ENCODE measurements at regions not wholly inside any gene's neighbourhood (a gene's known extent, or its start where the extent isn't known, plus 50 kb on each side); places are given as distances from the start of the nearest gene placed in this dataset.

GRCh38 chr9:29865764-29866313 lies 2292.6 kb upstream of the C9orf72 start:
- TF ChIP-seq, protein P1, sequence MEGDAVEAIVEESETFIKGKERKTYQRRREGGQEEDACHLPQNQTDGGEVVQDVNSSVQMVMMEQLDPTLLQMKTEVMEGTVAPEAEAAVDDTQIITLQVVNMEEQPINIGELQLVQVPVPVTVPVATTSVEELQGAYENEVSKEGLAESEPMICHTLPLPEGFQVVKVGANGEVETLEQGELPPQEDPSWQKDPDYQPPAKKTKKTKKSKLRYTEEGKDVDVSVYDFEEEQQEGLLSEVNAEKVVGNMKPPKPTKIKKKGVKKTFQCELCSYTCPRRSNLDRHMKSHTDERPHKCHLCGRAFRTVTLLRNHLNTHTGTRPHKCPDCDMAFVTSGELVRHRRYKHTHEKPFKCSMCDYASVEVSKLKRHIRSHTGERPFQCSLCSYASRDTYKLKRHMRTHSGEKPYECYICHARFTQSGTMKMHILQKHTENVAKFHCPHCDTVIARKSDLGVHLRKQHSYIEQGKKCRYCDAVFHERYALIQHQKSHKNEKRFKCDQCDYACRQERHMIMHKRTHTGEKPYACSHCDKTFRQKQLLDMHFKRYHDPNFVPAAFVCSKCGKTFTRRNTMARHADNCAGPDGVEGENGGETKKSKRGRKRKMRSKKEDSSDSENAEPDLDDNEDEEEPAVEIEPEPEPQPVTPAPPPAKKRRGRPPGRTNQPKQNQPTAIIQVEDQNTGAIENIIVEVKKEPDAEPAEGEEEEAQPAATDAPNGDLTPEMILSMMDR (IDR thresholded peaks at IDR 0.05), result no peak
- no peak for TF ChIP-seq POLR2A (IDR thresholded peaks at IDR 0.05)

Measured in ovary (tissue), 3 donors.